GM06990 (cell line): ENCODE measurements at regions not wholly inside any gene's neighbourhood (a gene's known extent, or its start where the extent isn't known, plus 50 kb on each side); places are given as distances from the start of the nearest gene placed in this dataset.

ENCODE experiments used
- DNase-seq: peaks from one replicate; pipeline ENCODE4 v3.0.0-alpha.2; 2011; ENCODE audit not compliant: insufficient read length; ENCODE audit errors: extremely low read depth
- H3K27me3 ChIP-seq: replicated peaks from 2 replicates; pipeline ENCODE4 v1.6.0; 2011; ENCODE audit warnings: low read length; ENCODE audit not compliant: control insufficient read depth, insufficient read depth
- H3K36me3 ChIP-seq: 2 replicates; pipeline ENCODE4 v1.5.1; 2011; ENCODE audit warnings: low read length; ENCODE audit not compliant: control insufficient read depth, insufficient read depth
- H3K4me3 ChIP-seq: replicated peaks from 2 replicates; pipeline ENCODE4 v1.5.1; 2011; ENCODE audit warnings: low read depth, mild to moderate bottlenecking, control low read depth, low read length
- CTCF ChIP-seq: IDR thresholded peaks from 2 replicates; pipeline ENCODE4 v1.5.1; 2011; ENCODE audit warnings: low read length, control low read depth, mild to moderate bottlenecking, inconsistent platforms; ENCODE audit not compliant: insufficient read depth, poor library complexity, severe bottlenecking

GRCh38 chr4:8778291-8778690 lies 93.3 kb downstream of the HMX1 start:
- no peak overlapping the region for H3K4me3 ChIP-seq
- no peaks in the 10 kb centered on the region for H3K36me3 ChIP-seq
- H3K27me3 ChIP-seq = no peaks in the 10 kb centered on the region
- TF ChIP-seq CTCF = no peak
- no peak for DNase-seq

- TF ChIP-seq CTCF = no peak
- no peak for DNase-seq
- H3K36me3 ChIP-seq = no peaks in the 10 kb centered on the region
Observed at GRCh38 chr4:8777320-8778196, 94.1 kb downstream of the HMX1 start.

GRCh38 chr4:8776366-8776765 lies 95.3 kb downstream of the HMX1 start:
- Histone ChIP-seq H3K36me3 (no peaks in the 10 kb centered on the region), H3K27me3 (no peaks in the 10 kb centered on the region), H3K4me3 (no peak overlapping the region)
- no peak for DNase-seq
- no peak for TF ChIP-seq CTCF

More at GRCh38 chr4:8777320-8778196, 94.1 kb downstream of the HMX1 start:
- H3K27me3 ChIP-seq = no peaks in the 10 kb centered on the region
- no peak overlapping the region for H3K4me3 ChIP-seq

GRCh38 chr4:8775751-8776355 lies 95.8 kb downstream of the HMX1 start:
- Histone ChIP-seq H3K36me3 (no peaks in the 10 kb centered on the region), H3K27me3 (no peaks in the 10 kb centered on the region), H3K4me3 (no peak overlapping the region)
- DNase-seq = no peak
- no peak for TF ChIP-seq CTCF

GRCh38 chr4:8775121-8775520 lies 96.5 kb downstream of the HMX1 start:
- no peak for DNase-seq
- H3K27me3 ChIP-seq = no peaks in the 10 kb centered on the region
- H3K4me3 ChIP-seq = no peak overlapping the region
- H3K36me3 ChIP-seq = no peaks in the 10 kb centered on the region
- TF ChIP-seq CTCF = no peak

- H3K4me3 ChIP-seq = no peak overlapping the region
- no peak for TF ChIP-seq CTCF
- no peaks in the 10 kb centered on the region for H3K36me3 ChIP-seq
- no peaks in the 10 kb centered on the region for H3K27me3 ChIP-seq
- DNase-seq = no peak
Observed at GRCh38 chr4:8774071-8774470, 97.6 kb downstream of the HMX1 start.
